ENCODE measurements at regions not wholly inside any gene's neighbourhood (a gene's known extent, or its start where the extent isn't known, plus 50 kb on each side); places are given as distances from the start of the nearest gene placed in this dataset.

GRCh38 chr4:170705907-170706306 lies 616.2 kb upstream of the AADAT start (continued):
- no peak for TF ChIP-seq VEZF1 (CRISPR knock-in tag; IDR thresholded peaks at IDR 0.05)
- TF ChIP-seq TFE3 (CRISPR knock-in tag; IDR thresholded peaks at IDR 0.05) = no peak
- TF ChIP-seq TOE1 (IDR thresholded peaks at IDR 0.05; ENCODE audit: borderline replicate concordance) = no peak
- no peak for TF ChIP-seq TOE1 (CRISPR knock-in tag; IDR thresholded peaks at IDR 0.05; ENCODE audit: borderline replicate concordance, low read depth)
- no peak for TF ChIP-seq THRB (CRISPR knock-in tag; conservative IDR thresholded peaks at IDR 0.05)
- no peak for TF ChIP-seq ARID3B (CRISPR knock-in tag; IDR thresholded peaks at IDR 0.05; ENCODE audit: borderline replicate concordance)

Data from K562 (cell line).